ENCODE measurements at regions not wholly inside any gene's neighbourhood (a gene's known extent, or its start where the extent isn't known, plus 50 kb on each side); places are given as distances from the start of the nearest gene placed in this dataset.

GRCh38 chr2:13550285-13551231, 833.8 kb downstream of the TRIB2 start:
- TF ChIP-seq, protein P1, sequence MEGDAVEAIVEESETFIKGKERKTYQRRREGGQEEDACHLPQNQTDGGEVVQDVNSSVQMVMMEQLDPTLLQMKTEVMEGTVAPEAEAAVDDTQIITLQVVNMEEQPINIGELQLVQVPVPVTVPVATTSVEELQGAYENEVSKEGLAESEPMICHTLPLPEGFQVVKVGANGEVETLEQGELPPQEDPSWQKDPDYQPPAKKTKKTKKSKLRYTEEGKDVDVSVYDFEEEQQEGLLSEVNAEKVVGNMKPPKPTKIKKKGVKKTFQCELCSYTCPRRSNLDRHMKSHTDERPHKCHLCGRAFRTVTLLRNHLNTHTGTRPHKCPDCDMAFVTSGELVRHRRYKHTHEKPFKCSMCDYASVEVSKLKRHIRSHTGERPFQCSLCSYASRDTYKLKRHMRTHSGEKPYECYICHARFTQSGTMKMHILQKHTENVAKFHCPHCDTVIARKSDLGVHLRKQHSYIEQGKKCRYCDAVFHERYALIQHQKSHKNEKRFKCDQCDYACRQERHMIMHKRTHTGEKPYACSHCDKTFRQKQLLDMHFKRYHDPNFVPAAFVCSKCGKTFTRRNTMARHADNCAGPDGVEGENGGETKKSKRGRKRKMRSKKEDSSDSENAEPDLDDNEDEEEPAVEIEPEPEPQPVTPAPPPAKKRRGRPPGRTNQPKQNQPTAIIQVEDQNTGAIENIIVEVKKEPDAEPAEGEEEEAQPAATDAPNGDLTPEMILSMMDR (conservative IDR thresholded peaks at IDR 0.05; ENCODE audit: low read depth in 2 of 2), result no peak
- TF ChIP-seq CREB1 (CRISPR knock-in tag; IDR thresholded peaks at IDR 0.05; ENCODE audit: low read depth) (no peak), POLR2AphosphoS5 (IDR thresholded peaks at IDR 0.05; ENCODE audit: low read depth) (no peak), ETS1 (IDR thresholded peaks at IDR 0.05) (no peak)
